ENCODE measurements at regions not wholly inside any gene's neighbourhood (a gene's known extent, or its start where the extent isn't known, plus 50 kb on each side); places are given as distances from the start of the nearest gene placed in this dataset.
A peak's percentile ranks its signal among the peaks of the same experiment; 100 is the strongest.
"Not testable (repeated sequence)": the region's sequence is repeated elsewhere in the genome, so short reads cannot be mapped to it uniquely, and the experiment has no call there.

GRCh38 chr9:107593224-107593870 lies 103.8 kb upstream of the KLF4 start:
- no peak for DNase-seq

- DNase-seq, result no peak
These were observed 102.9 kb upstream of the KLF4 start for GRCh38 chr9:107592424-107592823.

DNA sequence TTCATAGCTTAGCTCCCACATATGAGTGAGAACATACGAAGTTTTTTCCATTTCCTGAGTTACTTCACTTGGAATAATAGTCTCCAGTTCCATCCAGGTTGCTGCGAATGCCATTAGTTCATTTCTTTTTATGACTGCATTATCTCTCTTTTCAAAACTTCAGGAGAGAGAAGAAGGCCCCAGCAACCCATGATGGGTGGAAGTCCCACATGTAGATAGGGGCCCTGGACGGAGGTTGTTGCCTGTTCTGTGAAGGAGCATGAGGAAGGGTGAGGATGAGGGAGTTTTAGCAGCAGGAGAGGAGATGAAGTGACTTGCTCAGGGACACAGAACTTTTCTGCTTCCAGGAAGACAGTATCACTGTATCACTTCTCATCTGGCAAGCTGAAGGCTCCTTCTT lies 102.2 kb upstream of the KLF4 start:
- no peak for DNase-seq

DNA sequence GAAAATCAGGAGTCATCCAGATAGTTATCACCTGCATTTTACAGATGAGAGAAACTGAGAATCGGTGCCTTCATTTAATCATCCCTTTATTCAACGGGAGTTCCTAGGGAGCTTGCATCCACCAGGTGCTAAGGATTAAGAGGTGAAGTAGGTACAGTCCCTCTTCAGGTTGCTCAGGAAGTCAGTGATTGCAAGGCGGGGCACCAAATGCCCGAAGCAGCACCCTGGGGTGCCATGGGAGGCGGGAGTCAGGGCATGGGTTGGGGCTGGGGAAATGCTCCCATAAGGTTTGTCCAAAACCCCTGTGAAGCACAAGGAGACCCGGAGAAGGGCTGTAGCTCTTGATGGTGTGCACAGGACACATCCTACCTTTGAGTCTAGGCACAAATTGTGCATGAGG lies 98.8 kb upstream of the KLF4 start:
- DNase-seq, result no peak

DNA sequence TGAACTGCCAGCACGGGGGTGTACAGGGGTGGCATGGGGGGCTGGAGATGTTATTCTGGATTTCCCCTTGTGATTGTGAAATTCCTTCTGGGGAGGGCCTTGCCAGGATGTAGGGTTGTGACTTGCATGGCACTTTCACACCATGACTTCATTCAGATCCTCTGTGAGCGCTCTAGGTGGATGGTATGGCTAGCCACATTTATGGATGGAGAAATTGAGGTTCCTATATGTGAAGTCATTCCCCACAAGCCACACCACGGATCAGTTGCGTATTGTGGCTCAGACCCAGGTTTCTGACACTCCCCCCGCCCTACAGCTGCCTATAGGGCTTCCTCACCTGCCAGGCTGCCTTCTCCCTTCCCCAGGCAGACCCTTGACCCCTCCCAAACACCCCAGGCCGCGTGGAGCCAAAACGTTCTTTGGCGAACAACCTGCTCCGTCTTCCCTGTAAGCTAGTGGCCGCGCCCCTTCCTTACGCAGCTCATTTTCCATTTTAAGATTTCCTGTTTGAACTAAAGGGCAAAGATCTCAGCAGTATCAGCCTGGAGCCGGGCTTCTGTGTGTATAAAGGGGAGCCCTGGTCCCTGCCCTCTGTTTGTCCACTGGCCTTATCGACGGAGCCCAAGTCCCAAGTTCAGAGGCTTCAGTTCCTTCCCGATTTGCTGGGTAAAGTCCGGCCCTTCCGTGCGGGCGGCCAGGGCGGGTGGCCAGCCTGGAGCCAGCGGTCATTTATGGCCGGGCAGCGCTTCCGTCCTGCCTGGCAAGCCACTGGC lies 97.8 kb upstream of the KLF4 start:
- DNase-seq, result peak; percentile 47 to 67 (median 54)

DNA sequence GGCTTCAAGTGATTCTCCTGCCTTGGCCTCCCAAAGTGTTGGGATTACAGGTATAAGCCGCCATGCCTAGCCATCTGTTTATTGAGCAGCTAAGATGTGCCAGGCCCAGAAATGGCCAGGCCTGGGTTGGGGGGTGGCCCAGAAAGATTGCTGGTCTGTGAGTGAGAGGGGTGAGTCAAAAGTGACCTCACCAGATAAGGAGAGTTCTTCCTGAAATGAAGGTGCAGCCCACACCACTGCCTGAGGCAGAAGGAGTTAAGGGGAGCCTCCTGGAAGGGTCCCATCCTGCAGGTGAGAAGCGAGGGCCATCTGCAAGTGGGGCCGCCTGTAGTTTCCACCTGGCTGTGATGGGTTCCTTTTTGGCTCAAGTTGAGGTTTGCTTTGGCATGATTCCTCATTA lies 96.9 kb upstream of the KLF4 start:
- DNase-seq, result no peak

DNA sequence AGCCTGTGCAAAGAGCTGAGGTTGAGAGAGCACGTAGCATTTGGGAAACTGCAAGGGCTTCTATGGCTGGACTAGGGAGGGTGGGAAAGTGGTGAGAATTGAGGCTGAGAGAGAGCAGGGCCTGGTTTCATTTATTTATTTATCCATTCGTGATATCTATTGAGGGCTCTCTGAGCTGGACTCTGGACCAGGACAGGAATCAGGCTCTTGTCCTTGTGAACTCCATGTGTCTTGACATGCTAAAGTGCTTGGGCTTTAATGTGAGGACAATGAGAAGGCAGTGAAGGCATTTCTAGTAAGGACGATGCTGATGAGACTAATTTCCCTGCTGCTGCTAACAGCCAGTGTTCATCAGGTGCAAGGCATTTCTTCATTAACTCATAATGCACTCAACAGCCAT lies 95.9 kb upstream of the KLF4 start:
- no peak for DNase-seq

DNA sequence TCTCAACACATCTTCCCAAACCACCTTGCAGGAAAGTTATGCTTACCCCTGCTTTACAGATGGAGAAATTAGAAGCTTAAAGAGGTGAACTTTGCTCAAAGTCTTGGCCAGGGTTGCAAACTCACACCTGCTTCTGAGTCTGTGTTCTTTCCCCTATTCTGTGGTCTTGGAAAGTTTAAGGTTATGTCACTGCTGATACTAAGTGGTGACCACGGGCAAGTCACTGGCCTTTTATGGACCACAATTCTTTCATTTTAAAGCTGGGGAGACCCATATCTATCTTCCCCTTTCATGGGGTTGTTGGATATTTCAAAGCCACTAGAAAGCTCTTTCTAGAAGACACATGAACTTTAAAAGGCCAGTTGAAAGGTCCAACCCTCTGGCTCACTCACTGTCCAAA lies 95.4 kb upstream of the KLF4 start:
- DNase-seq, result no peak

GRCh38 chr9:107584186-107584585 lies 94.6 kb upstream of the KLF4 start:
- DNase-seq, result no peak

GRCh38 chr9:107577140-107577776 lies 87.7 kb upstream of the KLF4 start:
- DNase-seq, result no peak

- DNase-seq, result no peak
These were observed 81.6 kb upstream of the KLF4 start for GRCh38 chr9:107571148-107571547.

GRCh38 chr9:107569174-107569573 lies 79.6 kb upstream of the KLF4 start:
- DNase-seq, result peak in 3 of 4 experiments; percentile 11 to 25 (median 14)

GRCh38 chr9:107568406-107568805 lies 78.8 kb upstream of the KLF4 start:
- DNase-seq, result not testable (repeated sequence)

- no peak for DNase-seq
These were observed 77.9 kb upstream of the KLF4 start for GRCh38 chr9:107567462-107567861.

DNA sequence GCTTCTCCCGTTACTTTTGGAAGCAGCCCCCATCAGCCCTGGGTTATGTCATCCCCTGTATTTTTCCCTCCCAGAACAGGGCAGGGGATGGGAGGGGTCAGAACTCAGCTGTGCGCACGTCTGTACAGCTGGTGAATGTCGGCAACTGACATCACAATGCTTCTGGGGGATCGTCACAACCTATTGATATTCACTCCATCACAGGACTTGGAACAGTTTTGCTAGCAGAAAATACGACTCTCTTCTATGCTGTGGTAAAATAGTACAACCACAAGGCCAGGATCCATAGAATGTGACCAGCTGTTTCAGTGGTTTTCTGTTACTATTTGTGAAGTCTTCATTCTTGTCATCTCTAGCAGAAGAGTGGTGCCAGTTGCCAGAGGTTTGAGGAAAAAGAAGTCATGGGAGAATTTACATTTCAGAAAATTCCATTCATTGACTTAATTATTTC lies 77.1 kb upstream of the KLF4 start:
- no peak for DNase-seq

DNA sequence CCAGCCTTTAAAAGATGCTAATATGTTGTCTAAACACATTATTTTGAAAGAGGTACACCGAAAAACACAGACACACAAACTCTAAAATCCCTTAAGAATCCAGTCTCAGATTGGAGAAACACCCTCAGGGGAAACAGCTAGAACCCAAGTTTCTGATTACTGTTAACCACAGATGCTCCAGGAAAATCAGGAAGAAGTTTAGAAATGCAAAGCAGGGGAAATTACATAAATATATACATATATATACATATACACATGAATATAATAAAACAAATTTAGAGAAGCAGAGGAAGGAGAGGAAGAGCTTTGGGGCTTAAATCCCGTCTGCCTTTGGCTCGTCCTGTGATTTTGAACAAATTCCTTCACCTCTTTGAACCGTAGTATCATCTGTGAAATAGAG lies 73.2 kb upstream of the KLF4 start:
- no peak for DNase-seq

- no peak for DNase-seq
These were observed 70.0 kb upstream of the KLF4 start for GRCh38 chr9:107559494-107560086.

DNA sequence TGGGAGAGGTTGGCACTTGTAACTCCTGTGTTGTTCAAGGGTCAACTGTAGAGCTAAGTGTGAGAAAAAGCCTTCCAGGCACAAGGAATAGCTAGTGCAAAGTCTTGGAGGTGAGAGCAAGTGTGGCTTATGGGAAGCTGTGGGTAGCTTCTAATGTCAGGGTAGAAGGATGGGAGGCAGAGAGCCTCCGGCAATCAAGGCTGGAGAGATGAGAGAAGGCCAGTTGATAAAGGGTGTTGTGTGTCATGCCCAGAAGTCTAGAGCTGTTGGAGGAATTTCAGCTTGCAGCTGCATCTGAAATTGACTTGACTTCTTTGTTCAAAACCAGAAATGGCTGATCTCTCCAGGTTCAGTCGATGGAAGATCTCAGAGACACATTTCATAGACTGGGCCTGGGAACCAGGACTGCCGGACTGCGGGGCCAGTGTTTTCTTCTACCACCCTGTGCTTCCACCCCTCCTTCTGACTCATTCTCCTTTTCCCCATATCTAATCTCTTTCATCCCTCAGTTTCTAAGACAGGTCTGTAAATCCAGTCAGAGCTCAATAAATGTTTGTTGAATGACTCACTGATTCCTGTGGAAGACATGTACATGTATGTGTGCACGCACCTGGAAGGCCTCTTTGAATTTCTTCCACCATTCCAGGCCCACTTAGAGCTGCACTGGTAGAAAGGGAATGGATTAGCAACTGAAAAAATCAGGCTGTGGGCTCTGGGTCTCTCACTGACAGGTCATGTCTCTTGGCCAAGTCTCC lies 67.8 kb upstream of the KLF4 start:
- no peak for DNase-seq

- DNase-seq, result no peak
These were observed 65.1 kb upstream of the KLF4 start for GRCh38 chr9:107554636-107555035.

- DNase-seq, result peak; percentile 62 to 89 (median 80)
These were observed 59.0 kb upstream of the KLF4 start for GRCh38 chr9:107548298-107549142.

DNA sequence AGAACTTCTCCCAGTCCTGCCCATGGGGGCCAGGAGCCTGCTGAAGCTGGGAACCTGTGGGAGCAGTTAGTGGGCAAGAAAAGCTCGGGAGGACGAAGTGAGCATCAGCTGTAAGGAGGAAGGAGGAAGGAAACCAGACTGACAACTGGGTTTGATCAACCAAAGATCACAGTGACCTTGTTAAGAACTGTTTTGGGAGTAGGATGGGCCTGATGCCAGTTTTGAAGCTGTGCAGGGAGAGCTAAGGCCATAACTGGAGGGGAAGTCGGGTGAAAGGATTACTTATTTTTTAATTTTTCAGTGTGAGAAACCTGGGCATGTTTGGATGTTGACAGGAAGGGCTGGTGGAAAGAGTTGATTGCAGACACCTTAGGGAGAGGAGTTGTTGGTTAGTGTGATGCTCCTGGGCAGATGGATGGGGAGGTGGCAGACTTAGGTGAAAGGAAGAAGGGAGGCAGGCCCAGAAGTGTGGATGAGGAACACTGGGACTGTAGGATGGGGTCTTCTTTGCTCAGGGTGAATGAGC lies 58.3 kb upstream of the KLF4 start:
- DNase-seq, result no peak
